ENCODE measurements at regions not wholly inside any gene's neighbourhood (a gene's known extent, or its start where the extent isn't known, plus 50 kb on each side); places are given as distances from the start of the nearest gene placed in this dataset.

- no peaks in the 10 kb centered on the region for H3K27me3 ChIP-seq (ENCODE audit: insufficient read depth, low read length, poor library complexity, severe bottlenecking)
Observed at GRCh38 chr14:30290001-30290400, 269.0 kb upstream of the G2E3 start.

GRCh38 chr14:30291216-30291615 lies 267.7 kb upstream of the G2E3 start:
- H3K4me3 ChIP-seq (ENCODE audit: low read length, poor library complexity, severe bottlenecking) = no peak overlapping the region
- H3K9ac ChIP-seq (ENCODE audit: low read depth, low read length, poor library complexity, severe bottlenecking) = no peak overlapping the region
- H3K79me2 ChIP-seq (ENCODE audit: insufficient read depth, low read length) = no peaks in the 10 kb centered on the region
- no peaks in the 10 kb centered on the region for H3K36me3 ChIP-seq (ENCODE audit: insufficient read depth, low read length)
- H3K27me3 ChIP-seq (ENCODE audit: insufficient read depth, low read length, poor library complexity, severe bottlenecking) = no peaks in the 10 kb centered on the region
- H3K4me2 ChIP-seq (ENCODE audit: low read depth, low read length, poor library complexity, severe bottlenecking) = no peak overlapping the region
- H3K9me2 ChIP-seq (replicated peaks; ENCODE audit: low read depth, low read length) = no peaks in the 10 kb centered on the region
- no peaks in the 10 kb centered on the region for H3F3A ChIP-seq (ENCODE audit: low read depth)
- TF ChIP-seq EZH2phosphoT487 (IDR thresholded peaks at IDR 0.05; ENCODE audit: borderline replicate concordance) (no peak), CTCF (conservative IDR thresholded peaks at IDR 0.05; ENCODE audit: low read length) (no peak)
- no peaks in the 10 kb centered on the region for H4K20me1 ChIP-seq (ENCODE audit: insufficient read depth, low read length, poor library complexity, severe bottlenecking)
- no peaks in the 10 kb centered on the region for H3K9me3 ChIP-seq (ENCODE audit: insufficient read depth, low read depth, low read length)
- H2AFZ ChIP-seq (ENCODE audit: low read length) = no peak overlapping the region
- no peaks in the 10 kb centered on the region for H3K4me1 ChIP-seq (ENCODE audit: insufficient read depth, low read length, poor library complexity, severe bottlenecking)

More at GRCh38 chr14:30290001-30290400, 269.0 kb upstream of the G2E3 start:
- no peak overlapping the region for H2AFZ ChIP-seq (ENCODE audit: low read length)
- no peak for TF ChIP-seq EZH2phosphoT487 (IDR thresholded peaks at IDR 0.05; ENCODE audit: borderline replicate concordance)
- no peak for TF ChIP-seq CTCF (conservative IDR thresholded peaks at IDR 0.05; ENCODE audit: low read length)
- no peaks in the 10 kb centered on the region for H3K9me3 ChIP-seq (ENCODE audit: insufficient read depth, low read depth, low read length)
- no peak overlapping the region for H3K9ac ChIP-seq (ENCODE audit: low read depth, low read length, poor library complexity, severe bottlenecking)
- no peaks in the 10 kb centered on the region for H3K4me1 ChIP-seq (ENCODE audit: insufficient read depth, low read length, poor library complexity, severe bottlenecking)
- no peaks in the 10 kb centered on the region for H3F3A ChIP-seq (ENCODE audit: low read depth)
- no peaks in the 10 kb centered on the region for H3K9me2 ChIP-seq (replicated peaks; ENCODE audit: low read depth, low read length)
- no peak overlapping the region for H3K4me3 ChIP-seq (ENCODE audit: low read length, poor library complexity, severe bottlenecking)
- H3K36me3 ChIP-seq (ENCODE audit: insufficient read depth, low read length) = no peaks in the 10 kb centered on the region
- H3K4me2 ChIP-seq (ENCODE audit: low read depth, low read length, poor library complexity, severe bottlenecking) = no peak overlapping the region
- no peaks in the 10 kb centered on the region for H3K79me2 ChIP-seq (ENCODE audit: insufficient read depth, low read length)
- no peaks in the 10 kb centered on the region for H4K20me1 ChIP-seq (ENCODE audit: insufficient read depth, low read length, poor library complexity, severe bottlenecking)

GRCh38 chr14:30292541-30292940 lies 266.4 kb upstream of the G2E3 start:
- no peaks in the 10 kb centered on the region for H3K27me3 ChIP-seq (ENCODE audit: insufficient read depth, low read length, poor library complexity, severe bottlenecking)
- TF ChIP-seq CTCF (conservative IDR thresholded peaks at IDR 0.05; ENCODE audit: low read length) (no peak), EZH2phosphoT487 (IDR thresholded peaks at IDR 0.05; ENCODE audit: borderline replicate concordance) (no peak)
- H3K79me2 ChIP-seq (ENCODE audit: insufficient read depth, low read length) = no peaks in the 10 kb centered on the region
- no peak overlapping the region for H3K4me2 ChIP-seq (ENCODE audit: low read depth, low read length, poor library complexity, severe bottlenecking)
- H3F3A ChIP-seq (ENCODE audit: low read depth) = no peaks in the 10 kb centered on the region
- H2AFZ ChIP-seq (ENCODE audit: low read length) = no peak overlapping the region
- no peaks in the 10 kb centered on the region for H3K4me1 ChIP-seq (ENCODE audit: insufficient read depth, low read length, poor library complexity, severe bottlenecking)
- no peaks in the 10 kb centered on the region for H3K36me3 ChIP-seq (ENCODE audit: insufficient read depth, low read length)
- H3K9me2 ChIP-seq (replicated peaks; ENCODE audit: low read depth, low read length) = no peaks in the 10 kb centered on the region
- H3K9ac ChIP-seq (ENCODE audit: low read depth, low read length, poor library complexity, severe bottlenecking) = no peak overlapping the region
- H4K20me1 ChIP-seq (ENCODE audit: insufficient read depth, low read length, poor library complexity, severe bottlenecking) = no peaks in the 10 kb centered on the region
- H3K4me3 ChIP-seq (ENCODE audit: low read length, poor library complexity, severe bottlenecking) = no peak overlapping the region
- no peaks in the 10 kb centered on the region for H3K9me3 ChIP-seq (ENCODE audit: insufficient read depth, low read depth, low read length)

Data from Loucy (cell line).